ENCODE measurements at regions not wholly inside any gene's neighbourhood (a gene's known extent, or its start where the extent isn't known, plus 50 kb on each side); places are given as distances from the start of the nearest gene placed in this dataset.

GRCh38 chr7:19533266-19533665 is 175.6 kb downstream of the POLR1F start:
- DNase-seq, result no peak

GRCh38 chr7:19530852-19531251 is 178.0 kb downstream of the POLR1F start:
- 69 to 75% methylated on average over 3 of the region's 3 CpGs for WGBS, 2 donors
- Histone ChIP-seq H3K9me3 (no peaks in the 10 kb centered on the region), H3K36me3 (no peaks in the 10 kb centered on the region), H3K4me3 (no peak overlapping the region), H3K27ac (no peak overlapping the region), H3K27me3 (no peaks in the 10 kb centered on the region), H3K4me1 (no peaks in the 10 kb centered on the region)
- no peak for TF ChIP-seq CTCF (IDR thresholded peaks at IDR 0.05)
- TF ChIP-seq POLR2A (IDR thresholded peaks at IDR 0.05), result no peak
- intact Hi-C loops (cut with DNase I), result no loop called here
- DNase-seq, result no peak

More at GRCh38 chr7:19533266-19533665, 175.6 kb downstream of the POLR1F start:
- Histone ChIP-seq H3K36me3 (no peaks in the 10 kb centered on the region), H3K27ac (no peak overlapping the region), H3K4me1 (no peaks in the 10 kb centered on the region), H3K4me3 (no peak overlapping the region), H3K9me3 (no peaks in the 10 kb centered on the region), H3K27me3 (no peaks in the 10 kb centered on the region)
- no peak for TF ChIP-seq POLR2A (IDR thresholded peaks at IDR 0.05)
- no peak for TF ChIP-seq CTCF (IDR thresholded peaks at IDR 0.05)
- intact Hi-C loops (cut with DNase I), result no loop called here
- WGBS, 2 donors, result 90 to 94% methylated on average over 1 of the region's 1 CpG

- no peak for DNase-seq
- intact Hi-C loops (cut with DNase I), result no loop called here
- Histone ChIP-seq H3K9me3 (no peaks in the 10 kb centered on the region), H3K27me3 (no peaks in the 10 kb centered on the region), H3K4me1 (no peaks in the 10 kb centered on the region), H3K4me3 (no peak overlapping the region), H3K27ac (no peak overlapping the region), H3K36me3 (no peaks in the 10 kb centered on the region)
- TF ChIP-seq POLR2A (IDR thresholded peaks at IDR 0.05) (no peak), CTCF (IDR thresholded peaks at IDR 0.05) (no peak)
Measured at GRCh38 chr7:19530261-19530660, 178.6 kb downstream of the POLR1F start.

GRCh38 chr7:19526639-19527038 is 182.2 kb downstream of the POLR1F start:
- H3K4me1 ChIP-seq, result no peaks in the 10 kb centered on the region
- H3K9me3 ChIP-seq, result no peaks in the 10 kb centered on the region
- no peaks in the 10 kb centered on the region for H3K36me3 ChIP-seq
- no peak for DNase-seq
- no peak for TF ChIP-seq CTCF (IDR thresholded peaks at IDR 0.05)
- no peak for TF ChIP-seq POLR2A (IDR thresholded peaks at IDR 0.05)
- 29 to 40% methylated on average over 2 of the region's 2 CpGs for WGBS, 2 donors
- H3K4me3 ChIP-seq, result no peak overlapping the region
- intact Hi-C loops (cut with DNase I), result no loop called here
- H3K27me3 ChIP-seq, result no peaks in the 10 kb centered on the region
- no peak overlapping the region for H3K27ac ChIP-seq

DNA sequence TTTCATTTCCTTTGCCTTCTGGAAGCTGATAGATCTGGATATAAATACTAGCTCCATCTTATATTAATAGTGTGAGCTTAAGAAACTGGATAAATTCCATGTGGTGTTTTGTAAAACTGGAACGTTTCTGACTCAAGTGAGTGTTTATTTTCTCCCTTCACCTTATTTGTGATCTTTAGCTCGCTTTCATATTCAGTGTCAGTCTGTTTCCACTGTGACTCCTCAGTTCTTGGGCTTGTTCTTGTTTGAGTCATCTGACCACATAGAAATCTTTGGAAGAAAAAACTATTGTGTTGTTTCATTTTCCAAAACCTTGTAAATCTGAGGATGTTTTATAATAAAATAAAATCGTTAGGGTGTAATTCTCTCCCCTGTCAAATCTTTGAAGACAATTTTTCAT is 186.4 kb downstream of the POLR1F start:
- intact Hi-C loops (cut with DNase I), result no loop called here
- WGBS, 2 donors, result 32 to 42% methylated on average over 3 of the region's 3 CpGs
- TF ChIP-seq CTCF (IDR thresholded peaks at IDR 0.05), result no peak
- TF ChIP-seq POLR2A (IDR thresholded peaks at IDR 0.05), result no peak
- Histone ChIP-seq H3K27ac (no peak overlapping the region), H3K27me3 (no peaks in the 10 kb centered on the region), H3K9me3 (no peaks in the 10 kb centered on the region), H3K36me3 (no peaks in the 10 kb centered on the region), H3K4me3 (no peak overlapping the region), H3K4me1 (no peaks in the 10 kb centered on the region)
- DNase-seq, result no peak

Measured in esophagus squamous epithelium (tissue), 5 donors.